ENCODE measurements at regions not wholly inside any gene's neighbourhood (a gene's known extent, or its start where the extent isn't known, plus 50 kb on each side); places are given as distances from the start of the nearest gene placed in this dataset.

DNA sequence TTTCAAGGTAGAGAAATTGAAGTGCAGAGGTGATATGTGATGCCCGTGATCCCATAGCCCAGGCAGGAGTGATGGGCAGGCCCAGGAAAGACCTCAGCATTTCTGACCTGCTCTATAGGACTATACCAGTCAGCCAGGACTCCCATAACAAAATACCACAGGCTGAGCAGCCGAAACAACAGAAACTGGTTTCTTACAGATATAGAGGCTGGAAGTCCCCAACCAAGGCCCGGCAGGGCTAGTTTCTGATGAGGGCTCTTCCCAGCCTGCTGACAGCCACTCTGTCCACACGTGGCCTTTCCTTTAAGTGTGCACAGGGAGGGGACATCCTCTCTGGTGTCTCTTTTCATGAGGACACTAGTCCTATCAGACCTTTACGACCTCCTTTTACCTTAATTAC, 104.2 kb upstream of the AGAP1 start:
- TF ChIP-seq POLR2AphosphoS5 (IDR thresholded peaks at IDR 0.05) (no peak), POLR2A (IDR thresholded peaks at IDR 0.05) (no peak)
- intact Hi-C loops (cut with DNase I; ENCODE audit: low total_unique reads), result no loop called here
- Histone ChIP-seq H3K27ac (no peak overlapping the region), H3K36me3 (no peaks in the 10 kb centered on the region), H3K4me1 (no peaks in the 10 kb centered on the region), H3K4me3 (no peak overlapping the region), H3K27me3 (no peaks in the 10 kb centered on the region), H3K9me3 (no peaks in the 10 kb centered on the region)
- no peak for DNase-seq (ENCODE audit: low spot score in 2 of 2)

DNA sequence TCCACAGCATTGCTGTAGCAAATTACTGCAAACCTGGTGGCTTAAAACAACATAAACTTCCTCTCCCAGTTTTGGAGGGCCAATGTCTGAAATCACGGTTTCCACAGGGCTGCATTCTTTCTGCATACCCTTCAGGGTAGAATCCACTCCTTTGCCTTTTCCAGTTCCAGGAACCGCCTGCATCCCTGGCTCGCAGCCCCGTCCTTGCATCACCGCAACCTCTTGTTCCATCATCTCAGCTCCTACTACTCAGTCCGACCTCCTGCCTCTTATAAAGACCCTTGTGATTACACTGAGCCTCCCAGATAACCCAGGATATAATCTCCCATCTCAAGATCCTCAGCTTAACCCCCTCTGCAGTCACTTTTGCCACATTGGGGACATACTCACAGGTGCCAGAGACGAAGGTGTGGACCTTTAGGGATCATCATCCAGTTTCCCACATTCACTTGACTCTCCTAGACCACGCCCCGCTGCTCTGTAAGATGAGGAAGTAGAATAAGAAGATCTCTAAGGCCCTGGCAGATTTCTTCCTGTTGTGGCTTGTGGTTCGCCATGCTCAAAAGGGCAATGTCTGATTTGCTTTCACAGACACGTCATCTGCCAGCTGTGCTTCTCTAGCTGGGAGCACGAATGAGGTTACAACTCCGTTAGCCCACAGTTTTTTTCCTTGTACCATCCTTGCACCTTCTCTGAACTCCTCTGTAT, 103.6 kb upstream of the AGAP1 start:
- intact Hi-C loops (cut with DNase I; ENCODE audit: low total_unique reads), result no loop called here
- Histone ChIP-seq H3K27ac (no peak overlapping the region), H3K4me1 (no peaks in the 10 kb centered on the region), H3K9me3 (no peaks in the 10 kb centered on the region), H3K36me3 (no peaks in the 10 kb centered on the region), H3K27me3 (no peaks in the 10 kb centered on the region), H3K4me3 (no peak overlapping the region)
- DNase-seq (ENCODE audit: low spot score in 2 of 2), result peak in 1 of 2 donors; percentile 57
- TF ChIP-seq POLR2AphosphoS5 (IDR thresholded peaks at IDR 0.05), result no peak
- TF ChIP-seq, protein P1, sequence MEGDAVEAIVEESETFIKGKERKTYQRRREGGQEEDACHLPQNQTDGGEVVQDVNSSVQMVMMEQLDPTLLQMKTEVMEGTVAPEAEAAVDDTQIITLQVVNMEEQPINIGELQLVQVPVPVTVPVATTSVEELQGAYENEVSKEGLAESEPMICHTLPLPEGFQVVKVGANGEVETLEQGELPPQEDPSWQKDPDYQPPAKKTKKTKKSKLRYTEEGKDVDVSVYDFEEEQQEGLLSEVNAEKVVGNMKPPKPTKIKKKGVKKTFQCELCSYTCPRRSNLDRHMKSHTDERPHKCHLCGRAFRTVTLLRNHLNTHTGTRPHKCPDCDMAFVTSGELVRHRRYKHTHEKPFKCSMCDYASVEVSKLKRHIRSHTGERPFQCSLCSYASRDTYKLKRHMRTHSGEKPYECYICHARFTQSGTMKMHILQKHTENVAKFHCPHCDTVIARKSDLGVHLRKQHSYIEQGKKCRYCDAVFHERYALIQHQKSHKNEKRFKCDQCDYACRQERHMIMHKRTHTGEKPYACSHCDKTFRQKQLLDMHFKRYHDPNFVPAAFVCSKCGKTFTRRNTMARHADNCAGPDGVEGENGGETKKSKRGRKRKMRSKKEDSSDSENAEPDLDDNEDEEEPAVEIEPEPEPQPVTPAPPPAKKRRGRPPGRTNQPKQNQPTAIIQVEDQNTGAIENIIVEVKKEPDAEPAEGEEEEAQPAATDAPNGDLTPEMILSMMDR (IDR thresholded peaks at IDR 0.05), result no peak
- no peak for TF ChIP-seq POLR2A (IDR thresholded peaks at IDR 0.05)

DNA sequence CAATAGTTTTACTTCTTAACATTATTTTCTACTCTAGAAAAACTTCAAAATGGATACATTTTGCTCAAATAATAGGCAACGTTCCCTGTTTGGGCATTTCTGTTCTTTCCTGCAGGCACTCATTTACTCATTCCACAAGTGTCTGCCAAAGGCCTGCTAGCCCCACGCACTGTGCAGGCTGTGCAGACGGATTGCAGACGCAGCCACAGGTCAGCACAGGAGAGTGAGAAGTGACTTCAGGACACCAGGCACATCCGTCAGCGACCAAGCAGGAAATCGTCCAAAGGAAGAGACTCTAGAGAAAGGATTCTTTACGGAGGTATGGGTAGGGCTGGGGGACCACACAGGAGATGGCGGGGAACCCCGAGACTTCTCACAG, 103.0 kb upstream of the AGAP1 start:
- intact Hi-C loops (cut with DNase I; ENCODE audit: low total_unique reads), result no loop called here
- Histone ChIP-seq H3K27ac (no peak overlapping the region), H3K4me3 (no peak overlapping the region), H3K27me3 (no peaks in the 10 kb centered on the region), H3K9me3 (no peaks in the 10 kb centered on the region), H3K4me1 (no peaks in the 10 kb centered on the region), H3K36me3 (no peaks in the 10 kb centered on the region)
- DNase-seq (ENCODE audit: low spot score in 2 of 2), result no peak
- TF ChIP-seq POLR2A (IDR thresholded peaks at IDR 0.05), result no peak
- no peak for TF ChIP-seq POLR2AphosphoS5 (IDR thresholded peaks at IDR 0.05)
- TF ChIP-seq, protein P1 (IDR thresholded peaks at IDR 0.05), result no peak

DNA sequence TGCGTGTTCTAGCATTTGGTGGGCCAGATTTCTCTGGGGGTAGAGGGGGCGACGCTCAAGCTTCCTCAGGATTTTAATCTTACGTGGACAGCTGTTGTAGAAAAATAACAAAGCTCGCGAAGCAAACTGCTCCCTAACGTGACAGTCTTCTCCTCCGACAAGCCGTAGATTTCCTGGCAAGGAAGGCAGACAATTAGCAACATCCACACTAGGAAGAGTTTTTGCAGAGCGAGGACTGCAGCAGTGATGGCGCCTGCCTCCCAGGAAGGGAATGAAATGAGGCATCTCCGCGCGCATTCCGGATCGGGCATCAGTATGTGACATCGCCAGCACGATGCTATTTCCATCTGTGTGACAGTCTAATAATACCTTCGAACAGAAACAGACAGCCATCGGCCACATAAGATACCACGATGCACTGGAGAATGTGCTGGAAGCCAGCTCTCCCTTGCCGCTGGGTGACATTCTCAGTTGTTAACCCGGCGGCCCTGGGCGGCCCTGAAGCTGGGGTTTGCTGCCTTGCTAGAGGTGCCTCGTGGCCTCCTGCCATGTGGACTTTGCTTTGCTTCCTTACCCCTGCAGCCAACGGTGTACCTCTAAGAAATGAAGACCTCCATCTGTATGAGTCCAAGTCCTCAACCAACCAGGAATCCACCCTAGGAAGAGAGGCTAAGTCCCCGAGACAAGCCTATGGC, 101.8 kb upstream of the AGAP1 start:
- H3K27me3 ChIP-seq, result no peaks in the 10 kb centered on the region
- no peak overlapping the region for H3K27ac ChIP-seq
- TF ChIP-seq POLR2AphosphoS5 (IDR thresholded peaks at IDR 0.05) (no peak), POLR2A (IDR thresholded peaks at IDR 0.05) (no peak)
- TF ChIP-seq, protein P1 (IDR thresholded peaks at IDR 0.05), result no peak
- no peaks in the 10 kb centered on the region for H3K36me3 ChIP-seq
- H3K4me1 ChIP-seq, result no peaks in the 10 kb centered on the region
- no peak for DNase-seq (ENCODE audit: low spot score in 2 of 2)
- H3K4me3 ChIP-seq, result no peak overlapping the region
- no peaks in the 10 kb centered on the region for H3K9me3 ChIP-seq
- intact Hi-C loops (cut with DNase I; ENCODE audit: low total_unique reads), result no loop called here

DNA sequence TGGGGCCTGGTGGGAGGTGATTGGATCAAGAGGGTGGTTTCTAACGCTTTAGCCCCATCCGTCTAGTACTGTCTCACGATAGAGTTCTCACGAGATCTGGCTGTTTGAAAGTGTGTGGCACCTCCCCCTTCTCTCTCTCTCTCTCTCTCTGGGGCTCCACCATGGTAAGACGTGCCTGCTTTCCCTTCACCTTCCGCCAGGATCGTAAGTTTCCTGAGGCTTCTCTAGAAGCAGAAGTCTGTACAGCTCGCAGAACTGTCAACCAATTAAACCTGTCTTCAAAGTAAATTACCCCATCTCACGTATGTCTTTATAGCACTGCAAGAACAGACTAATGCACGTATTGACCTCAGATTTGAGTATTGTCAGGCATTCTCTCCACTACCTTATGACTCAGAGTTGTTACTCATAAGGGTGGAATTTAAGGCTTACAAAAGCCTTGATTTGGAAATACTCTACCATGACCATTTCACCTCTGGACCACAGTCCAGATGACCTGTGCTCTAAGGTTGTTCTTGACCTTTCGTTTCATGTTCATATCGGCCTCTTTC, 99.5 kb upstream of the AGAP1 start:
- Histone ChIP-seq H3K9me3 (no peaks in the 10 kb centered on the region), H3K36me3 (no peaks in the 10 kb centered on the region), H3K27me3 (no peaks in the 10 kb centered on the region), H3K4me3 (no peak overlapping the region), H3K27ac (no peak overlapping the region), H3K4me1 (no peaks in the 10 kb centered on the region)
- intact Hi-C loops (cut with DNase I; ENCODE audit: low total_unique reads), result no loop called here
- TF ChIP-seq POLR2A (IDR thresholded peaks at IDR 0.05), result no peak
- TF ChIP-seq, protein P1 (IDR thresholded peaks at IDR 0.05), result no peak
- no peak for TF ChIP-seq POLR2AphosphoS5 (IDR thresholded peaks at IDR 0.05)
- no peak for DNase-seq (ENCODE audit: low spot score in 2 of 2)

Measured in breast epithelium (tissue), 4 donors.